ENCODE measurements at regions not wholly inside any gene's neighbourhood (a gene's known extent, or its start where the extent isn't known, plus 50 kb on each side); places are given as distances from the start of the nearest gene placed in this dataset.

DNA sequence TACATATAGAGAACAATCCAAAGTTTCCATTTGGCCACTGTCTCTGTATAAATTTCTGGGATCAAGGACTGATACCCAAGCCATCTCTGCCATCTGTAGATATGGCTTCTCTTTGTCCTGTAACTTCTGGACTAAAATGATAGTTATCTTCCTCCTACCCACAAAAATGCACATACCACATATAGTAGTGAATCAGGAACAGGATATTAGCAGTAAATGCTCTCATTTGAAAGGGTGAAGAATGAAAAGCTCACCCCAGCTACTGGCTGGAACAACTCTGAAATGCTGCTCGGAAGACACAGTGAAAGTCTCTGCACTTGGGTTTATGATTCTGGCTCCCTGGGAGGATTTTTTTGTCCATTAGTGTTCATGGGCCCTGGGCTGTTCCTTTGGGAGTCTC lies 856.4 kb upstream of the LRRC4C start:
- TF ChIP-seq, protein P1, sequence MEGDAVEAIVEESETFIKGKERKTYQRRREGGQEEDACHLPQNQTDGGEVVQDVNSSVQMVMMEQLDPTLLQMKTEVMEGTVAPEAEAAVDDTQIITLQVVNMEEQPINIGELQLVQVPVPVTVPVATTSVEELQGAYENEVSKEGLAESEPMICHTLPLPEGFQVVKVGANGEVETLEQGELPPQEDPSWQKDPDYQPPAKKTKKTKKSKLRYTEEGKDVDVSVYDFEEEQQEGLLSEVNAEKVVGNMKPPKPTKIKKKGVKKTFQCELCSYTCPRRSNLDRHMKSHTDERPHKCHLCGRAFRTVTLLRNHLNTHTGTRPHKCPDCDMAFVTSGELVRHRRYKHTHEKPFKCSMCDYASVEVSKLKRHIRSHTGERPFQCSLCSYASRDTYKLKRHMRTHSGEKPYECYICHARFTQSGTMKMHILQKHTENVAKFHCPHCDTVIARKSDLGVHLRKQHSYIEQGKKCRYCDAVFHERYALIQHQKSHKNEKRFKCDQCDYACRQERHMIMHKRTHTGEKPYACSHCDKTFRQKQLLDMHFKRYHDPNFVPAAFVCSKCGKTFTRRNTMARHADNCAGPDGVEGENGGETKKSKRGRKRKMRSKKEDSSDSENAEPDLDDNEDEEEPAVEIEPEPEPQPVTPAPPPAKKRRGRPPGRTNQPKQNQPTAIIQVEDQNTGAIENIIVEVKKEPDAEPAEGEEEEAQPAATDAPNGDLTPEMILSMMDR (IDR thresholded peaks at IDR 0.05): no peak

- TF ChIP-seq, protein P1 (IDR thresholded peaks at IDR 0.05): no peak
Observed at GRCh38 chr11:42319921-42320320, 860.5 kb upstream of the LRRC4C start.

DNA sequence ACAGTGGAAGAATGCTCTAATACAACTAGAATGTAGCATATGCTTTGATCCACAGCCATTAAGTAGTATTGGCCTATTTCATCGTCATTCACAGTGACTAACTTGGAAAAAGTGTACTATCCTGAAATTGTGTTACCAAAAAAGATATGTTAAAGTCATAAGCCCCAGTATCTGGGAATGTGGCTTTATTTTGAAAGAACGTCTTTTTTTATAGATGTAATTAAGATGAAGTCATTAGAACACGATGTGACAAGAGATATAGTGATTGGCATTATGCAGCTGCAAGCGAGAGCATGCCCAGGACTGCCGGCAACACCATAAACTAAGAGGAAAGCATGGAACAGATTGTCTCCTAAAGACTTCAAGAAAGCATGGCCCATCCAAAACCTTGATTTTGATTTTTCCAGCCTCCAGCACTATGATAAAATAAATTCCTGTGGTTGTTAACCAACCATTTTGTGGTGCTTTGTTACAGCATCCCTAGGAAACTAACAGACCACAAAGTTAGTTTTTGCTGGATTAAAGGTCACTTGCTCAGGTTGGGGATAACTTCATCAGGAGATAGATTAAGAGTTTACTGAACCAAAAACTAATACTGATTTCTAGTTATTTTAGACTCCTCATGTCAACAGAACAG lies 870.6 kb upstream of the LRRC4C start:
- TF ChIP-seq, protein P1 (IDR thresholded peaks at IDR 0.05): no peak

DNA sequence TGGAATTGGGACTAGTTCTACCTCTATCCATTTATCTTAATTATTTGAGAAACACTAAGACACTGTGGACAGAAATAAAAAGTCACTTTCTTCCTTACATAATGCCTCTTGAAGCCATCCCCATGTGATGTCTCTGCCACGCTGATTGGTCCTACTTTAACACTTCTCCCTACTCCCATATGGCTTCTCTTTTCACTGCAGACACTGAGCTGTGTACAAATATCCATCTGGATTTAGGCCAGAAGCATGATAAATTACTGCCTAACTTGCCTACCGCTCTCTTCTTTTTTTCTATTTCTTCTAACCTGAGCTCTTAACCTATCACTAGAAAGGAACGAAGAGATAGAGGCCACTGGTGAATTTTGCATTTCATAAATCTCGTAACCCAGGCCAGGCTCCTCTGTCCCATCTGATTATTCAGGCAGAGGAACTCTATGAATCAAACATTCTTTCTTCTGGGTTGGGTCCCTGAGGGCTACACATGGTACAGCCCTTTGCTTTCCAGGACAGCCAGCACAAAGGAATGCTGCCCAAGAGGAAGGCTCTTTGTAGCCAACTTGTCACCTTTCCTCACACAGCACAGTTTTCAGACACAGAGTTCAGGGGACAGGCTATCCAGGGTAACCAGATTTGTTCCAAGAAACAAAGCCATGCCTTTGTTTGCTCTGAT lies 878.5 kb upstream of the LRRC4C start:
- TF ChIP-seq, protein P1 (IDR thresholded peaks at IDR 0.05): no peak

DNA sequence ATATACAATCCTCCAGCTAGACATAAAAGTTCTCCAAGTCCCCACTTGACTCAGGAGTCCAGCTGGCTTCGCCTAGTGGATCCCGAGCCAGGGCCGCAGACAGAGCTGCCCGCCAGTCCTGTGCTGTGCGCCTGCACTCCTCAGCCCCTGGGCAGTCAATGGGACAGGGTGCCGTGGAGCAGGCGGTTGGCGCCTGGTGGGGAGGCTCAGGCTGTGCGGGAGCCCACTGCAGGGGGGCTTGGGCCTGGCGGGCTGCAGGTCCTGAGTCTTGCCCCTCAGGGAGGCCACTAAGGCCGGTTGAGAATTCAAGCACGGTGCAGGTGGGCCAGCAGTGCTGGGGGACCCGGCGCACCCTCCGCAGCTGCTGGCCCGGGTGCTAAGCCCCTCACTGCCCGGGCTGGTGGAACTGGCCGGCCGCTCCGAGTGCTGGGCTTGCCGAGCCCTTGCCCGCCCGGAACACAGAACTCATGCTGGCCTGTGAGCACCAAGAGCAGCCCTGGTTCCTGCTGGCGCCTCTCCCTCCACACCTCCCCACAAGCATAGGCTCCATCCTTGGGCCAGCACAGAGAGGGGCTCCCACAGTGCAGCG lies 884.8 kb upstream of the LRRC4C start:
- TF ChIP-seq, protein P1 (IDR thresholded peaks at IDR 0.05): no peak

GRCh38 chr11:42345933-42346332 lies 886.5 kb upstream of the LRRC4C start:
- TF ChIP-seq, protein P1 (IDR thresholded peaks at IDR 0.05): no peak

DNA sequence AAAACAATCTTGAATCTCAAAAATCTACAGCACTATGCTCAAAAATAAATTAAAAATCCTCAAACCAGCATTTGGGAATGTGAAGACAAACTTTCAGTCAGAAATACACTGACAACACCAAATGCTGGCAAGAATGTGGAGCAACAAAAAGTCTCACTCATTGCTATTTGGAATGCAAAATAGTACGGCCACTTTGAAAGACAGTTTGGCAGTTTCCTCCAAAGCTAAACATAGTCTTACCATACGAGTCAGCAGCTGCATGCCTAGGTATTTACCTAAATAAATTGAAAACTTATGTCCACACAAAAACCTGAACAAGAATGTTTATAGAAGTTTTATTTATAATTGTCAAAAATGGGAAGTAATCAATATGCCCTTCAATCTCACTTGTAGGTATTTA lies 904.2 kb upstream of the LRRC4C start:
- TF ChIP-seq, protein P1 (IDR thresholded peaks at IDR 0.05): no peak

All from LNCAP (cell line).